Neural crest cell (in vitro differentiated cells): ENCODE measurements at regions not wholly inside any gene's neighbourhood (a gene's known extent, or its start where the extent isn't known, plus 50 kb on each side); places are given as distances from the start of the nearest gene placed in this dataset.
A peak's percentile ranks its signal among the peaks of the same experiment; 100 is the strongest.
"Not testable (repeated sequence)": the region's sequence is repeated elsewhere in the genome, so short reads cannot be mapped to it uniquely, and the experiment has no call there.

Source experiments
- DNase-seq: peaks from one replicate; pipeline ENCODE4 v3.0.0; 2021; ENCODE audit warnings: low read depth, mixed read lengths, low spot score
- H3K27ac Mint-ChIP-seq: one replicate; pipeline ENCODE4 v1.8.0; 2021; ENCODE audit warnings: mild to moderate bottlenecking, mixed read lengths; ENCODE audit not compliant: unreplicated experiment
- H3K27me3 Mint-ChIP-seq: 2 replicates; pipeline ENCODE4 v1.8.0; 2021; ENCODE audit warnings: low read depth, mild to moderate bottlenecking, mixed read lengths
- H3K36me3 Mint-ChIP-seq: 2 replicates; pipeline ENCODE4 v1.8.0; 2021; ENCODE audit warnings: low read depth, mild to moderate bottlenecking, mixed read lengths
- H3K4me1 Mint-ChIP-seq: 2 replicates; pipeline ENCODE4 v1.8.0; 2021; ENCODE audit warnings: mixed read lengths
- H3K4me3 Mint-ChIP-seq: one replicate; pipeline ENCODE4 v1.8.0; 2021; ENCODE audit warnings: mild to moderate bottlenecking, mixed read lengths
- H3K9me3 Mint-ChIP-seq: 2 replicates; pipeline ENCODE4 v1.8.0; 2021; ENCODE audit warnings: mixed read lengths
- TF ChIP-seq, protein P1 (sequence below): fragments of 200-600 bp; sonication (generic); conservative IDR thresholded peaks from 2 replicates; pipeline ENCODE4 v1.5.0; 2021; ENCODE audit warnings: antibody characterized with exemption, mild to moderate bottlenecking

DNA sequence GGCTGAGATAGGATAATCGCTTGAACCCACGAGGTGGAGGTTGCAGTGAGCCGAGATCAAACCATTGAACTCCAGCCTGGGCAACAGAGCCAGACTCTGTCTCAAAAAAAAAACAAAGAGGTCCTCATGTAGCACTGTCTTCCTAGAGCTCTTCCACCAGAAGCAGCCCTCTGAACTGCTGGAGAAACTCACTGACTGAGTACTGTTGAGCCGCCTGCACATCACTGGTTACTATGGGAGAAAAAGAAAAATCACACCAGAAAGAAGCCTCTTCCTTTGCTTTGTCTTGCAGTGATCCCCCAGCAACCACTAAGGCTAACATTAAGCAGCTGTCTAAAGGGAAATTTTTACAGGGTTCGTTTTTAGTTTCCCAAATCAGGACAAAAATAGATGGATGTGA, 112.9 kb upstream of the LYPLAL1 start:
- TF ChIP-seq, protein P1, sequence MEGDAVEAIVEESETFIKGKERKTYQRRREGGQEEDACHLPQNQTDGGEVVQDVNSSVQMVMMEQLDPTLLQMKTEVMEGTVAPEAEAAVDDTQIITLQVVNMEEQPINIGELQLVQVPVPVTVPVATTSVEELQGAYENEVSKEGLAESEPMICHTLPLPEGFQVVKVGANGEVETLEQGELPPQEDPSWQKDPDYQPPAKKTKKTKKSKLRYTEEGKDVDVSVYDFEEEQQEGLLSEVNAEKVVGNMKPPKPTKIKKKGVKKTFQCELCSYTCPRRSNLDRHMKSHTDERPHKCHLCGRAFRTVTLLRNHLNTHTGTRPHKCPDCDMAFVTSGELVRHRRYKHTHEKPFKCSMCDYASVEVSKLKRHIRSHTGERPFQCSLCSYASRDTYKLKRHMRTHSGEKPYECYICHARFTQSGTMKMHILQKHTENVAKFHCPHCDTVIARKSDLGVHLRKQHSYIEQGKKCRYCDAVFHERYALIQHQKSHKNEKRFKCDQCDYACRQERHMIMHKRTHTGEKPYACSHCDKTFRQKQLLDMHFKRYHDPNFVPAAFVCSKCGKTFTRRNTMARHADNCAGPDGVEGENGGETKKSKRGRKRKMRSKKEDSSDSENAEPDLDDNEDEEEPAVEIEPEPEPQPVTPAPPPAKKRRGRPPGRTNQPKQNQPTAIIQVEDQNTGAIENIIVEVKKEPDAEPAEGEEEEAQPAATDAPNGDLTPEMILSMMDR = no peak
- no peak for DNase-seq
- Mint-ChIP-seq H3K4me3 (no peak overlapping the region), H3K36me3 (no peaks in the 10 kb centered on the region), H3K9me3 (peaks cover 9% of the 10 kb centered on the region), H3K27ac (no peak overlapping the region), H3K27me3 (no peaks in the 10 kb centered on the region), H3K4me1 (no peaks in the 10 kb centered on the region)

DNA sequence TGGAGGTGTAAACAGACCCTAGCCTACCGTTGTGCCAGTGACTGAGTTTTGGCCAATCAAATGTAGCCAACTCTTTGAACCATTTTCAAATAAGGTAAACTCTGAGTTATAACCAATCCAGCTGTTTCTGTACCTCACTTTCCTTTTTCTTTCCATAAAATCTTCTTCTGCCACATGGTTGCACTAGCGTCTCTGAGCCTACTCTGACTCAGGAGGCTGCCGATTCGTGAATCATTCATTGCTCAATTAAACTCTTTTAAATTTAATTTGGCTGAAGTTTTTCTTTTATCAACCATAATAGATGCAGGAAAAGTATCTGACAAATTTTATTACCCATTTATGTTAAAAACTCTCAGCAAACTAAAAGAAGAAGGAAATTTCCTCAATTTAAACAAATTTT, 111.5 kb upstream of the LYPLAL1 start:
- Mint-ChIP-seq H3K9me3 (peaks cover 9% of the 10 kb centered on the region), H3K27ac (no peak overlapping the region), H3K4me3 (no peak overlapping the region), H3K36me3 (no peaks in the 10 kb centered on the region), H3K4me1 (peaks cover 11% of the 10 kb centered on the region), H3K27me3 (no peaks in the 10 kb centered on the region)
- TF ChIP-seq, protein P1 = no peak
- DNase-seq = no peak

DNA sequence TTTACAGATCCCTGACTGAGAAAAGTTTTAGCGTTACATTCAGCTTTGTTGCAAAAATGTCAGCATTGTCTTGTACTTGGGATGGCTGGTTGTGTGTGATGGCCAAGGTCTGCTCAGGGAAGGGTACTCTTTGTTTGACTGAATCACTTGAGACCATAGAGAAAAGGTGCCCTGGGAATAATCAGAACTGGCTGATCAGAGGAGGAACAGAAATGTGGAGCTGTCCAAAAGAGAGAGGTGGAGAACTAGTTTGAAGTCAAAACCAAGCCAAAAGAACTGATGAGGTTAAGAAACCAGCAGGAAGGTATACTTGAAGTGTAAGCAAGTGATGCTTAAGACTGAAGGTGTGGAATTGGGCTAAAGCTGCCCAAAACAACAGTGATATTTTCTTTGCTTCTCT, 107.6 kb upstream of the LYPLAL1 start:
- TF ChIP-seq, protein P1 = no peak
- H3K4me1 Mint-ChIP-seq = peaks cover 11% of the 10 kb centered on the region
- no peaks in the 10 kb centered on the region for H3K27me3 Mint-ChIP-seq
- peak overlapping the region; percentile 9 for H3K27ac Mint-ChIP-seq
- peaks cover 3% of the 10 kb centered on the region for H3K36me3 Mint-ChIP-seq
- peaks cover 6% of the 10 kb centered on the region for H3K9me3 Mint-ChIP-seq
- no peak for DNase-seq
- H3K4me3 Mint-ChIP-seq = no peak overlapping the region

DNA sequence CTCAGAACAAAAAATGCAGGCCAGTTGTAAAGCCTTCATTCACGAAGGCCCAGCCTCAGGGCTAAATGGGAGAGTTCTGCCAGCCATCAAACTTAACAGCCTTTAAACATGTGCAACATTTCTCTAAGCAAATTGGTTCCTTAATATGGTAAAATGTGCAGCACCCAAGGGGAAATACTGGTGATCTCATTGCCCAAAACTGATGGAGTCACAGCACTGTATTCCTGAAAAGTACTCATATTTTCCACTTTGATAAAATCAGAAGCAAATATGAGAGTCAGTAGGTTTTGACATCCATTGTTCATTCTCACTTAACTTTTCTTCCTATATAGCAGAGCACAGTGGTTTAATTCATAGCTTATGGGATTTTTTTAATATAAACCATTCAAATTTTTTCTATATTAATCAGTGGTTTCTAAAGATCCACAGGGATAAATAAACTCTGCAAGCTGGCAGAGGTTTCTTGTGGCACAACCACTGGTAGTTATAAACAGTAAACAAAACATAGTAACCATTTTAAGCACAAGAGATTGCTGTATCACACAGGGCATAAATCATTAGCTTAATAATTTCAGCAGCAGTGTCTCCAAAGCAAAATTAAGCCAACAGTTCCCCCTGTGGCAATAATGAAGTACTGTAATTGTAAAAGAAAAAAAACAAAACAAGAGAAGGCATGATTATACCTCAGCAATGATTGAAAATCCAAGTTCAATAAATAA, 106.9 kb upstream of the LYPLAL1 start:
- Mint-ChIP-seq H3K9me3 (peaks cover 6% of the 10 kb centered on the region), H3K27me3 (no peaks in the 10 kb centered on the region), H3K36me3 (peaks cover 3% of the 10 kb centered on the region), H3K4me1 (peaks cover 11% of the 10 kb centered on the region), H3K27ac (no peak overlapping the region), H3K4me3 (no peak overlapping the region)
- TF ChIP-seq, protein P1 = peak; percentile 66
- DNase-seq = no peak

DNA sequence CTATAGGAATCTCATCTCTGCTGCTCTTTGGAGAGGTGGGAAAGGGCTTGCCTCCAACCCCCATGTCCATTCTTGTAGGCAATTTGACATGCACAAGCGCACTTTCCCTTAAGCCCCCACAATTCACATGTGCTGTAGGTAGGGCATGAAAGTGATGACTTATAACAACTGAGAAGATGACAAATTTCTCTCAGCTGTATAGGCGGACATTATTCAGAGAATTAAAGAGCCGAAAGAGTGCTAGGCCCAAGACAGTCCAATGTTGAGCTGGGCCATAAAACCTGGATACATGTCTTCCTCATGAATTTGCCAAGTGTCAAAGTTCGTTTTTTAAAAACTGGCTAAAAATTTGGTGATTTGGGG, 106.3 kb upstream of the LYPLAL1 start:
- peaks cover 9% of the 10 kb centered on the region for H3K9me3 Mint-ChIP-seq

DNA sequence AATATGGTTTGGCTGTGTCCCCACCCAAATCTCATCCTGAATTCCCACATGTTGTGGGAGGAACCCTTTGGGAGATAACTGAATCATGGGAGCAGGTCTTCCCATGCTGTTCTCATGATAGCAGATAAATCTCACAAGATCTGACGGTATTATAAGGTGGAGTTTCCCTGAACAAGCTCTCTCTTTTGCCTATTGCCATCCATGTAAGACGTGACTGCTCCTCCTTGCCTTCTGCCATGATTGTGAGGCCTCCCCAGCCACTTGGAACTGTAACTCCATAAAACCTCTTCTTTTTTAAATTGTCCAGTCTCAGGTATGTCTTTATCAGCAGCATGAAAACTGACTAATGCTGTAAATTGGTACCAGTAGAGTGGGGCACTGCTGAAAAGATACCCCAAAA, 103.3 kb upstream of the LYPLAL1 start:
- H3K27ac Mint-ChIP-seq, H3K9me3 Mint-ChIP-seq, H3K27me3 Mint-ChIP-seq, H3K4me3 Mint-ChIP-seq, DNase-seq, H3K36me3 Mint-ChIP-seq: not testable (repeated sequence)
- peaks cover 11% of the 10 kb centered on the region for H3K4me1 Mint-ChIP-seq

More for the DNA sequence above, 106.3 kb upstream of the LYPLAL1 start:
- Mint-ChIP-seq H3K4me1 (peaks cover 11% of the 10 kb centered on the region), H3K4me3 (no peak overlapping the region), H3K27ac (no peak overlapping the region), H3K27me3 (no peaks in the 10 kb centered on the region), H3K36me3 (peaks cover 3% of the 10 kb centered on the region)
- TF ChIP-seq, protein P1 = no peak
- no peak for DNase-seq
